ENCODE measurements at regions not wholly inside any gene's neighbourhood (a gene's known extent, or its start where the extent isn't known, plus 50 kb on each side); places are given as distances from the start of the nearest gene placed in this dataset.

DNA sequence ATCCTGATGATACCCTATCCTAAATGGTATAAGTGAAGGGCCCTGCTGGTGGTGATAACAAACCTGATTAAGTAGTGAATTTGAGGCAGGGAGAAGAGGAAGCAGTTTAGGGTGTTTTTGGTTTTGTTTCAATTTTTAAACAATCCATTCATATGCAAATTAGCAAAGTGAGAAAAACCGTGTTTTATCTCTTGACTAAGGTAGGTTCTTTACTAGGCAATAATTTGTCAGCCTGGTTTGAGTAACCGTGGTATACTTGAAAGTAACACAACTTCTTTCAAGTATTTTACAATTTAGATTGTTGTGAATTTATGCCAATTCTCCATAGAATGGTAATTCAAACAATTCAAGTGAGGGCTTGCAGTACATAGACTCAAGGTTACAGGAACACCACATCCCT lies 177.8 kb upstream of the CD180 start:
- Histone ChIP-seq H3K4me3 (ENCODE audit: low read length) (no peak overlapping the region), H3K36me3 (ENCODE audit: control insufficient read depth, insufficient read depth, low read length) (no peaks in the 10 kb centered on the region), H3K27me3 (ENCODE audit: control insufficient read depth, insufficient read depth, low read length) (no peaks in the 10 kb centered on the region), H3K4me1 (ENCODE audit: control insufficient read depth, insufficient read depth, low read length) (no peaks in the 10 kb centered on the region), H3K27ac (ENCODE audit: low read length) (no peak overlapping the region), H3K9me3 (ENCODE audit: control insufficient read depth, low read depth, low read length) (no peaks in the 10 kb centered on the region)
- WGBS (ENCODE audit: insufficient coverage, low lambda C conversion rate): 86% methylated on average over 1 of the region's 2 CpGs
- no peak for DNase-seq

GRCh38 chr5:67373518-67373917 lies 176.9 kb upstream of the CD180 start:
- no CpG with 5 or more reads among the region's 1 CpG for WGBS (ENCODE audit: insufficient coverage, low lambda C conversion rate)
- H3K27ac ChIP-seq (ENCODE audit: low read length): no peak overlapping the region
- H3K36me3 ChIP-seq (ENCODE audit: control insufficient read depth, insufficient read depth, low read length): no peaks in the 10 kb centered on the region

DNA sequence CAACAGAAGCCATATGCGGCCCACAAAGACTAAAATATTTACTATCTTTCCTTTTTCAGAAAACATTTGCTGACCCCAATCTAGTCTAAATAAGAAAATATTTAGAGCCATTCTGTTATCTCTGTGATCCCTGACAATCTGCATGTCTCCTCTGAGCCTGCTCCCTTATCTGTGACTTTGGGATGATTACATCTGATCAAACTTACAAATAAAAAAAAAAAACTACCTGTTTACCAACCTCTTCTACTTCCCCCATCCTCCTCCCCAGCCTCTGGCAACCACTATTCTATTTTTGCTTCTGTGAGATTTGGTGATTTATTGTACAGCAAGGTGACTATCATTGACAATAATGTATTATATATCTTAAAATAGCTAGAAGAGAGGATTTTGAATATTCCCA lies 176.3 kb upstream of the CD180 start:
- no peak for DNase-seq
- Histone ChIP-seq H3K27ac (ENCODE audit: low read length) (no peak overlapping the region), H3K27me3 (ENCODE audit: control insufficient read depth, insufficient read depth, low read length) (no peaks in the 10 kb centered on the region), H3K9me3 (ENCODE audit: control insufficient read depth, low read depth, low read length) (no peaks in the 10 kb centered on the region), H3K4me3 (ENCODE audit: low read length) (no peak overlapping the region), H3K36me3 (ENCODE audit: control insufficient read depth, insufficient read depth, low read length) (no peaks in the 10 kb centered on the region), H3K4me1 (ENCODE audit: control insufficient read depth, insufficient read depth, low read length) (no peaks in the 10 kb centered on the region)
- WGBS (ENCODE audit: insufficient coverage, low lambda C conversion rate): no CpG with 5 or more reads among the region's 1 CpG

More at GRCh38 chr5:67373518-67373917, 176.9 kb upstream of the CD180 start:
- Histone ChIP-seq H3K27me3 (ENCODE audit: control insufficient read depth, insufficient read depth, low read length) (no peaks in the 10 kb centered on the region), H3K4me3 (ENCODE audit: low read length) (no peak overlapping the region), H3K4me1 (ENCODE audit: control insufficient read depth, insufficient read depth, low read length) (no peaks in the 10 kb centered on the region), H3K9me3 (ENCODE audit: control insufficient read depth, low read depth, low read length) (no peaks in the 10 kb centered on the region)
- DNase-seq: no peak

GRCh38 chr5:67371924-67372323 lies 175.3 kb upstream of the CD180 start:
- 86% methylated on average over 1 of the region's 1 CpG for WGBS (ENCODE audit: insufficient coverage, low lambda C conversion rate)
- no peak for DNase-seq

GRCh38 chr5:67366691-67367395 lies 170.2 kb upstream of the CD180 start:
- no peak for DNase-seq
- Histone ChIP-seq H3K27me3 (ENCODE audit: control insufficient read depth, insufficient read depth, low read length) (no peaks in the 10 kb centered on the region), H3K36me3 (ENCODE audit: control insufficient read depth, insufficient read depth, low read length) (no peaks in the 10 kb centered on the region), H3K4me3 (ENCODE audit: low read length) (no peak overlapping the region), H3K9me3 (ENCODE audit: control insufficient read depth, low read depth, low read length) (no peaks in the 10 kb centered on the region), H3K4me1 (ENCODE audit: control insufficient read depth, insufficient read depth, low read length) (no peaks in the 10 kb centered on the region), H3K27ac (ENCODE audit: low read length) (no peak overlapping the region)
- 96% methylated on average over 4 of the region's 5 CpGs for WGBS (ENCODE audit: insufficient coverage, low lambda C conversion rate)

More at GRCh38 chr5:67371924-67372323, 175.3 kb upstream of the CD180 start:
- H3K36me3 ChIP-seq (ENCODE audit: control insufficient read depth, insufficient read depth, low read length): no peaks in the 10 kb centered on the region
- no peaks in the 10 kb centered on the region for H3K9me3 ChIP-seq (ENCODE audit: control insufficient read depth, low read depth, low read length)
- no peaks in the 10 kb centered on the region for H3K27me3 ChIP-seq (ENCODE audit: control insufficient read depth, insufficient read depth, low read length)
- no peak overlapping the region for H3K4me3 ChIP-seq (ENCODE audit: low read length)
- H3K27ac ChIP-seq (ENCODE audit: low read length): no peak overlapping the region
- H3K4me1 ChIP-seq (ENCODE audit: control insufficient read depth, insufficient read depth, low read length): no peaks in the 10 kb centered on the region

GRCh38 chr5:67366276-67366675 lies 169.7 kb upstream of the CD180 start:
- H3K27ac ChIP-seq (ENCODE audit: low read length): no peak overlapping the region
- H3K4me3 ChIP-seq (ENCODE audit: low read length): no peak overlapping the region
- WGBS (ENCODE audit: insufficient coverage, low lambda C conversion rate): 100% methylated on average over 1 of the region's 8 CpGs
- no peak for DNase-seq
- no peaks in the 10 kb centered on the region for H3K9me3 ChIP-seq (ENCODE audit: control insufficient read depth, low read depth, low read length)
- H3K4me1 ChIP-seq (ENCODE audit: control insufficient read depth, insufficient read depth, low read length): no peaks in the 10 kb centered on the region
- no peaks in the 10 kb centered on the region for H3K27me3 ChIP-seq (ENCODE audit: control insufficient read depth, insufficient read depth, low read length)
- H3K36me3 ChIP-seq (ENCODE audit: control insufficient read depth, insufficient read depth, low read length): no peaks in the 10 kb centered on the region

DNA sequence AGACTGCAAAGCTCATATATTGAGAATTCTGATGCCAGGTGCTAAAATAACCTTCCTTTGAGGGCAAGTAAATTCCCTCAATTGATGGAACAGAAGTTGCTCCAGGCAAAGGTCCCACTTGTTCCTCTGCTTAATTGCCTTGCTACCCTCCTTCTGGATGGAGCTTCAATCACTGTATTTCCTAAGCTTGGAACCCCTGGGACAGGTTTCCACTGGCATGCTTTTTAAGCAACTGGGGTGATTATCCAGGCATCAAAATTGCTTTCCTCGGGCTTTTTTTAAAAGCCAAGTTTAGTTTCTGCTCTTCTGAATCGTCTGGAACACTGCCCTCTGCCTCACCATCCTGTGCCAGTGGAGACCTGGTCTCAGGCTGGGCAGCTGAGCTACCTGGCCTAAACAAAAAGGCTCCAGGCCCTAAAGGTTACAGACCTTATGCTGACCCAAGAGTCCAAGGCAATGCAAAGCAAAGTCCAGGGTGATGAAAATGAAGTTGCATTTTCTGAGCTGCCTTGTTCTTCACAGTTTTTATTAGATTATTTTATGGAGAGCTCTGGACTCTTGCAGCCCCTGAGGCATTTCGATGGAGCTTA lies 167.9 kb upstream of the CD180 start:
- Histone ChIP-seq H3K4me1 (ENCODE audit: control insufficient read depth, insufficient read depth, low read length) (no peaks in the 10 kb centered on the region), H3K36me3 (ENCODE audit: control insufficient read depth, insufficient read depth, low read length) (no peaks in the 10 kb centered on the region), H3K27me3 (ENCODE audit: control insufficient read depth, insufficient read depth, low read length) (no peaks in the 10 kb centered on the region), H3K4me3 (ENCODE audit: low read length) (no peak overlapping the region), H3K9me3 (ENCODE audit: control insufficient read depth, low read depth, low read length) (no peaks in the 10 kb centered on the region), H3K27ac (ENCODE audit: low read length) (no peak overlapping the region)
- no peak for DNase-seq
- WGBS (ENCODE audit: insufficient coverage, low lambda C conversion rate): no CpG with 5 or more reads among the region's 3 CpGs

DNA sequence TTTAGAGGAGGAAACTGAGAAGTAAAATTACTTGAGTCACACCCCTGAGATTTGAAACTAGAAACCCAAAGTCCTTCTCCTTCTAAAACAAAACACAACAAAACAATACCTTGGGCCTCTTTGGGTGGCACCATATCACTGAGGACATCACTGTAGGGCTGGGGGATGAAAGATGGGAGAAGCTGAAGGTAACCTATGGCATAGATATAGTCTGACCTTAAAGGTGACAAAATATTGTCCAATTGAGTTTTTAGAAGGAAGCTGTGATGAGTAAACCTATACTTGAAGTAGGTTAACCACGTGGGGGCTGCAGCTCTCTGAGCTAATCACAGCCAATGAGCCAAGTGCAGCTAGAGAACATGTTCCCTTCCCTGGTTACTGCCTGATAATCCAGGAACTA lies 167.4 kb upstream of the CD180 start:
- WGBS (ENCODE audit: insufficient coverage, low lambda C conversion rate): no CpG with 5 or more reads among the region's 1 CpG
- no peak for DNase-seq
- Histone ChIP-seq H3K9me3 (ENCODE audit: control insufficient read depth, low read depth, low read length) (no peaks in the 10 kb centered on the region), H3K27ac (ENCODE audit: low read length) (no peak overlapping the region), H3K4me3 (ENCODE audit: low read length) (no peak overlapping the region), H3K36me3 (ENCODE audit: control insufficient read depth, insufficient read depth, low read length) (no peaks in the 10 kb centered on the region), H3K4me1 (ENCODE audit: control insufficient read depth, insufficient read depth, low read length) (no peaks in the 10 kb centered on the region), H3K27me3 (ENCODE audit: control insufficient read depth, insufficient read depth, low read length) (no peaks in the 10 kb centered on the region)

- H3K4me1 ChIP-seq (ENCODE audit: control insufficient read depth, insufficient read depth, low read length): no peaks in the 10 kb centered on the region
- no peaks in the 10 kb centered on the region for H3K36me3 ChIP-seq (ENCODE audit: control insufficient read depth, insufficient read depth, low read length)
- H3K27me3 ChIP-seq (ENCODE audit: control insufficient read depth, insufficient read depth, low read length): no peaks in the 10 kb centered on the region
- no peaks in the 10 kb centered on the region for H3K9me3 ChIP-seq (ENCODE audit: control insufficient read depth, low read depth, low read length)
- no peak for DNase-seq
- 100% methylated on average over 1 of the region's 5 CpGs for WGBS (ENCODE audit: insufficient coverage, low lambda C conversion rate)
- H3K27ac ChIP-seq (ENCODE audit: low read length): no peak overlapping the region
- H3K4me3 ChIP-seq (ENCODE audit: low read length): no peak overlapping the region
These were observed 166.6 kb upstream of the CD180 start for GRCh38 chr5:67363180-67363709.

GRCh38 chr5:67361932-67362729 lies 165.5 kb upstream of the CD180 start:
- H3K27me3 ChIP-seq (ENCODE audit: control insufficient read depth, insufficient read depth, low read length): no peaks in the 10 kb centered on the region
- 100% methylated on average over 2 of the region's 6 CpGs for WGBS (ENCODE audit: insufficient coverage, low lambda C conversion rate)
- H3K4me1 ChIP-seq (ENCODE audit: control insufficient read depth, insufficient read depth, low read length): no peaks in the 10 kb centered on the region
- H3K9me3 ChIP-seq (ENCODE audit: control insufficient read depth, low read depth, low read length): no peaks in the 10 kb centered on the region
- H3K4me3 ChIP-seq (ENCODE audit: low read length): no peak overlapping the region
- H3K36me3 ChIP-seq (ENCODE audit: control insufficient read depth, insufficient read depth, low read length): no peaks in the 10 kb centered on the region
- DNase-seq: no peak
- H3K27ac ChIP-seq (ENCODE audit: low read length): no peak overlapping the region

Measured in large intestine (tissue), 3 donors.